Astrocyte of the spinal cord (primary cell): ENCODE measurements at regions not wholly inside any gene's neighbourhood (a gene's known extent, or its start where the extent isn't known, plus 50 kb on each side); places are given as distances from the start of the nearest gene placed in this dataset.
A peak's percentile ranks its signal among the peaks of the same experiment; 100 is the strongest.

Experiments
- DNase-seq: peaks from one replicate; pipeline ENCODE4 v3.0.0; 2011; ENCODE audit warnings: low read depth, low spot score
- H3K4me3 ChIP-seq: 2 replicates; pipeline ENCODE4 v1.5.1; 2011; ENCODE audit warnings: low read depth, mild to moderate bottlenecking, low read length, moderate library complexity
- in situ Hi-C: cut with HindIII; loops from 2 replicates; pipeline ENCODE4 v1.10.0; 2017; ENCODE audit warnings: low sequenced_read_pairs
- TF ChIP-seq, protein P1 (sequence below): IDR thresholded peaks from 2 replicates; pipeline ENCODE4 v1.5.1; 2012; ENCODE audit warnings: low read depth, mild to moderate bottlenecking, low read length, inconsistent platforms

DNA sequence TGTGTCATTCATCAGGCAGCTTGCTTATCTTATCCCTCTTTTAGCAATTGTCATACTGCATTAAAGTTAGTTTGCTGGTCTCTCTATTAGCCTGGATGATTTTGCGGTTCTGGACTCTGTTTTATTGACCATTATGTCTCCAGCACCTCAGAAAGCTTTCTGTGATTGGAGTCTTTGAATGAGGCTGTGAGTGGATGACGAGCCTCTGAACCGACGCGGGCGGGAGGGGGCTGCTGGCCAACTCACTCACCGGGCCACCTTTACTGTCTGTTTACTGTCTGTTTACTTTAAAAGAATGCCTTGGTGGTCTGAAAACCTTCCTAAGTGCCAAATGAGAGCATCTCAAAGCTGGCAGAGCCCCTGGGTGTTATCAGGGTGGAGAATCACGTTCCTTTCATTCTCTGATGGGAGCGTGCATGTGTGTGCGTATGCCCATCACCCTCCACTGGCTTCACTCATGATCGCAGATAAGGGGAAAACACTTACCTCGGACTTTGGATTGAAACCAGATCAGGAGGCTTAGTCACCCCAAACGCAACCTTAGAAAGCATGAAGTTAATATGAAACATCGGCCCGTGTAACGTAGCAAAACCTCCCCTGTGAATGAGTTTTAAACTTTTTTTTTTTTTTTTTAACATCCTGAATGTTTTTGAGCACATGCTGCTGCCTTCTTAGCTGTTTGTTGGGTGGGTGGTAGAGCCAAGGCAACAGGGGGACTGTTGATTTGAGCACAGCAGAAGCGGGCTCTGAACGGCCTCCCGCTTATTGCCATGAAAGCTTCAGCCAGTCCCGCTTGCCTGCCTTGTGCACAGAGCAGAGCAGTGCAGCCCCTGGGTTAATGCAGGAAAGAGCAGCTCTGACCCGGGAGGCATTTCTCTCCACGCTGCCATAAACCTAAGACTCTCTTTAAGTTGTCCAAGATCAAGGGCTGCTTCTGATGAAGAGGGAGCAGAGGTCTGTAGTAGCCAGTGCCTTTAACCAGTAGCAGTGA, 173.6 kb downstream of the GADD45G start:
- no peak overlapping the region for H3K4me3 ChIP-seq
- in situ Hi-C loops = no loop called here
- no peak for DNase-seq
- TF ChIP-seq, protein P1, sequence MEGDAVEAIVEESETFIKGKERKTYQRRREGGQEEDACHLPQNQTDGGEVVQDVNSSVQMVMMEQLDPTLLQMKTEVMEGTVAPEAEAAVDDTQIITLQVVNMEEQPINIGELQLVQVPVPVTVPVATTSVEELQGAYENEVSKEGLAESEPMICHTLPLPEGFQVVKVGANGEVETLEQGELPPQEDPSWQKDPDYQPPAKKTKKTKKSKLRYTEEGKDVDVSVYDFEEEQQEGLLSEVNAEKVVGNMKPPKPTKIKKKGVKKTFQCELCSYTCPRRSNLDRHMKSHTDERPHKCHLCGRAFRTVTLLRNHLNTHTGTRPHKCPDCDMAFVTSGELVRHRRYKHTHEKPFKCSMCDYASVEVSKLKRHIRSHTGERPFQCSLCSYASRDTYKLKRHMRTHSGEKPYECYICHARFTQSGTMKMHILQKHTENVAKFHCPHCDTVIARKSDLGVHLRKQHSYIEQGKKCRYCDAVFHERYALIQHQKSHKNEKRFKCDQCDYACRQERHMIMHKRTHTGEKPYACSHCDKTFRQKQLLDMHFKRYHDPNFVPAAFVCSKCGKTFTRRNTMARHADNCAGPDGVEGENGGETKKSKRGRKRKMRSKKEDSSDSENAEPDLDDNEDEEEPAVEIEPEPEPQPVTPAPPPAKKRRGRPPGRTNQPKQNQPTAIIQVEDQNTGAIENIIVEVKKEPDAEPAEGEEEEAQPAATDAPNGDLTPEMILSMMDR = no peak

- TF ChIP-seq, protein P1 = no peak
- no peak overlapping the region for H3K4me3 ChIP-seq
- in situ Hi-C loops = no loop called here
- no peak for DNase-seq
Measured at GRCh38 chr9:89779405-89780203, 174.8 kb downstream of the GADD45G start.

GRCh38 chr9:89780959-89781358, 176.1 kb downstream of the GADD45G start:
- TF ChIP-seq, protein P1 = no peak
- in situ Hi-C loops = no loop called here
- DNase-seq = no peak
- H3K4me3 ChIP-seq = no peak overlapping the region

DNA sequence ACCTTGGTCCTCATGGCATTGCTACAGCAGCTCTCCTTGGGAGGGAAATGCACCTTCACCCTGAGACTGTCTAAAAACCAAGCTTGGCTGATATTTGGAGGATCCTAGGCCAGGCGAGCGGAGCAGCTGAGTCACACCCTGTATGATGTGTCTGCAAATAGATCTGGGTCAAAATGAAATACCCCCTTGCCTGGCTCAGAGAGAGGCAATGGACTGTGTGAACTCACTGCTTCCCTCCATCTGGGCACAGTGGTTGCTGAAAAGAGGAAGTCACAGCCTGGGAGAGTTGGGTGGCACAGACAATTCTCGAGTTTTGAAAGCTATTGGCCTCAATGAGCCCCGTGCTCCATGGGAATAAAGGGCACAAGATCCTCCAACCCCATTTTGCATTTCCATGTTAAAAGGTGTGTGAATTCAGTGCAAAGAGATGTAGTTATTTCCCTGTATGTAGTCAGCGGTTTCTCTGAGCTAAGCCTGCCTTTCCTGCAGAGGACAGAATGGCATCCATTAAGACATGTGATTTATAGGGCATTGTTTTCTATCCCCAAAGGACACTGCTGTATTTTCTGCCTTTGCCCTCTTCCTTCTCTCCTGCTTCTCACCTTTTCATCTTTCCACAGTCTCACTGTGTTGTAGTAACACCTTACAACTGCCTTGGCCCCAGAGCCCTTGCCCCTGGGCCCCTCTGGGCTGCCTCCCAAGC, 177.2 kb downstream of the GADD45G start:
- DNase-seq = no peak
- TF ChIP-seq, protein P1 = no peak

DNA sequence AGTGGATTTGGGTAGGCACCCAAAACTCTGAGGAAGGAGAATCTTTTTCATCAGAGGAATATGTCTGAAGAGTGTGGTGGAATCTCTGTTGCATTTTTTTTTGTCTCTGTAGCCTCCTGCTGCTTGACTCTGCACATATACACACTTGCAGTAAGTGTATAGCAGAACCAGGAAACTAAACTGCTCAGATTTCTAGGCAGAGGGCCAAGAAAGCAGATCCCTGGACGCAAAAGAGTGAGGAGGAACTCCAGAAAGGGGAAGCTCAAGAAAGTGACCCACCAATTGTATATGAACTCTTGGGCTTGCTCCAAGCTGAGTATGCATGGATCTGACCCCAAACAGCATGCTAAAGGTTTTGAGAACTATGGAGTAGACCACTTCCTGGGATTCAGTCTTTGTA, 181.8 kb downstream of the GADD45G start:
- TF ChIP-seq, protein P1 = no peak
- peak; percentile 52 for DNase-seq
- no peak overlapping the region for H3K4me3 ChIP-seq
- in situ Hi-C loops = no loop called here

More for the DNA sequence above, 177.2 kb downstream of the GADD45G start:
- H3K4me3 ChIP-seq = no peak overlapping the region
- in situ Hi-C loops = no loop called here

GRCh38 chr9:89787595-89787994, 182.8 kb downstream of the GADD45G start:
- H3K4me3 ChIP-seq = no peak overlapping the region
- no peak for DNase-seq
- TF ChIP-seq, protein P1 = no peak
- in situ Hi-C loops = no loop called here
